GM06990 (cell line): ENCODE measurements at regions not wholly inside any gene's neighbourhood (a gene's known extent, or its start where the extent isn't known, plus 50 kb on each side); places are given as distances from the start of the nearest gene placed in this dataset.

ENCODE experiments used
- DNase-seq: peaks from one replicate; pipeline ENCODE4 v3.0.0-alpha.2; 2011; ENCODE audit not compliant: insufficient read length; ENCODE audit errors: extremely low read depth
- H3K27me3 ChIP-seq: replicated peaks from 2 replicates; pipeline ENCODE4 v1.6.0; 2011; ENCODE audit warnings: low read length; ENCODE audit not compliant: control insufficient read depth, insufficient read depth
- H3K36me3 ChIP-seq: 2 replicates; pipeline ENCODE4 v1.5.1; 2011; ENCODE audit warnings: low read length; ENCODE audit not compliant: control insufficient read depth, insufficient read depth
- H3K4me3 ChIP-seq: replicated peaks from 2 replicates; pipeline ENCODE4 v1.5.1; 2011; ENCODE audit warnings: low read depth, mild to moderate bottlenecking, control low read depth, low read length
- TF ChIP-seq, protein P1 (sequence below): IDR thresholded peaks from 2 replicates; pipeline ENCODE4 v1.5.1; 2011; ENCODE audit warnings: low read length, control low read depth, mild to moderate bottlenecking, inconsistent platforms; ENCODE audit not compliant: insufficient read depth, poor library complexity, severe bottlenecking

DNA sequence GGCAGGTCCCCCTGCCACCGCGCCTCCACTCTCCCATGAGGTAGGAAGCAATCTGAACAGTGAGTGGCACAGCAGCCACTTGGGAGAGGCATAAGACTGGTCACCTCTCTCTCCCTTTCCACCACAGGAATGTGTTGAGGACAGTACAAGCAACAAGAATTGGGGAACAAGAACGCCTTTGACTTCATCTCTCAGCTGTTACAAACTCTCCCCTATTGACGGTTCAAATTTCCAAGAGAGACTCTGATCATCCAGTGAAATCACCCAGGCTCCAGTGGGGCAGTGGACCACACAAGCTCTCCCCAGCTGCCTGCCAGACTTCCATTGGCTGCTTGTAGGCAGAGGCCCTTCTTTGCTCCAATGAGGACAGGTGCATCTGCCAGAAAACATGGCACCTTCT lies 249.9 kb upstream of the JUN start:
- no peak for DNase-seq
- Histone ChIP-seq H3K36me3 (no peaks in the 10 kb centered on the region), H3K4me3 (no peak overlapping the region), H3K27me3 (no peaks in the 10 kb centered on the region)
- TF ChIP-seq, protein P1, sequence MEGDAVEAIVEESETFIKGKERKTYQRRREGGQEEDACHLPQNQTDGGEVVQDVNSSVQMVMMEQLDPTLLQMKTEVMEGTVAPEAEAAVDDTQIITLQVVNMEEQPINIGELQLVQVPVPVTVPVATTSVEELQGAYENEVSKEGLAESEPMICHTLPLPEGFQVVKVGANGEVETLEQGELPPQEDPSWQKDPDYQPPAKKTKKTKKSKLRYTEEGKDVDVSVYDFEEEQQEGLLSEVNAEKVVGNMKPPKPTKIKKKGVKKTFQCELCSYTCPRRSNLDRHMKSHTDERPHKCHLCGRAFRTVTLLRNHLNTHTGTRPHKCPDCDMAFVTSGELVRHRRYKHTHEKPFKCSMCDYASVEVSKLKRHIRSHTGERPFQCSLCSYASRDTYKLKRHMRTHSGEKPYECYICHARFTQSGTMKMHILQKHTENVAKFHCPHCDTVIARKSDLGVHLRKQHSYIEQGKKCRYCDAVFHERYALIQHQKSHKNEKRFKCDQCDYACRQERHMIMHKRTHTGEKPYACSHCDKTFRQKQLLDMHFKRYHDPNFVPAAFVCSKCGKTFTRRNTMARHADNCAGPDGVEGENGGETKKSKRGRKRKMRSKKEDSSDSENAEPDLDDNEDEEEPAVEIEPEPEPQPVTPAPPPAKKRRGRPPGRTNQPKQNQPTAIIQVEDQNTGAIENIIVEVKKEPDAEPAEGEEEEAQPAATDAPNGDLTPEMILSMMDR, result no peak

DNA sequence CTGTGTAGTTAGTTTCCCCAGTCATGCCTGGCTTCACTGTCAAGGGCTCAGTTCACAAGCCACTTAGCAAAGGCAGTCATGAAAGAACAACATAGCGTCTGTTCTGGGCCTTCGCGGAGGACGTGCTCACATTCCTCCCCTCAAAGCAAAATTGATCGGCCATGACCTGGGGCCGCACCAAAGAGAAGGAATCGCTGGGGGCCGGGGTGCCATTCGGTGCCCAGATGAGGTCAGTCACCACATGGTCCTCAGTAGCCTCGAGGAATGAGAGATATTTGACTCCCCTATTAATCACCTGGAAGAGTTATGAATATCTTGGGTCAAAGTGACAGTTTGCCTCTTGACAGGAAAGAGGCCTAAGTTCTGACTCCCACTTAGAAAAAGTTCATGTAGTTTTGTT lies 251.1 kb upstream of the JUN start:
- Histone ChIP-seq H3K36me3 (no peaks in the 10 kb centered on the region), H3K27me3 (no peaks in the 10 kb centered on the region), H3K4me3 (no peak overlapping the region)
- TF ChIP-seq, protein P1, result no peak
- no peak for DNase-seq

DNA sequence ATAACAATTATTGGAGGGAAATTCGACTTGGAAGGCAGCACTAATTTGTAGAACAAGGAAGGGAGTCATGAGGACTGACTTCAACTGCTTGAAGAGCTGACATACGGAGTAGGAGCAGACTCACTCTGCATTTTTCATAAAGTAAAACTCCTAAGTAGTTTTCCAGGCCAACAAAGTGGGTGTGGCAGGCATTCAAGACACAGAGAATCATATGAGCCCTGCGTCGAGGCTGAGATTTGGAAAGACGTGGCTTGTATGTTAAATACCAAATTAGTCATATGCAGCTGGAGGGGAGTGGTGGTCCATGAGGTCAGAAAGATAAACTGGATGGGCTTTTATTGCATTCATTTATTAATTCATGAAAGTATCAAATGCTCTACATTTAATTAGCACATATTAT lies 255.7 kb upstream of the JUN start:
- Histone ChIP-seq H3K36me3 (no peaks in the 10 kb centered on the region), H3K27me3 (no peaks in the 10 kb centered on the region)
- TF ChIP-seq, protein P1, result no peak

DNA sequence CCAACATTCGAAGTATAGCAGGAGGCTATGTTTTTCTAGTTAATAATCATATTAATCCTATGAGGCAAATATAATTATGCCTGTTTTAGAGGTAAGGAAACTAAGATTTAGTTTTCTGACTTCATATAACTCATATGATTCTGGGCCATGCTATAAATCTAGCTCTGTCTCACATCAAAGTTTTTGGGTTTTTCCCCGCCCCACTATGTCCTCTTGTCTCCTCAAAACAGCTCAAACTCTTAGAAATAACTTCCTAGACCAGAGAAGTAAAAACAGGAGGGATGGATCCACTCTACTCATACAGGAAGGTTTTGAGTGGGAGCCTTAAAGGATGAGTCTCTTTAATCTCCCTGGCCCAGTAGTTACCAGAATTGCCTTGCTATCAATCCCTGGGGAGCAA lies 256.4 kb upstream of the FGGY start:
- Histone ChIP-seq H3K4me3 (no peak overlapping the region), H3K27me3 (no peaks in the 10 kb centered on the region), H3K36me3 (no peaks in the 10 kb centered on the region)
- DNase-seq, result no peak
- TF ChIP-seq, protein P1, result no peak

More for the DNA sequence above, 255.7 kb upstream of the JUN start:
- DNase-seq, result no peak
- H3K4me3 ChIP-seq, result no peak overlapping the region

DNA sequence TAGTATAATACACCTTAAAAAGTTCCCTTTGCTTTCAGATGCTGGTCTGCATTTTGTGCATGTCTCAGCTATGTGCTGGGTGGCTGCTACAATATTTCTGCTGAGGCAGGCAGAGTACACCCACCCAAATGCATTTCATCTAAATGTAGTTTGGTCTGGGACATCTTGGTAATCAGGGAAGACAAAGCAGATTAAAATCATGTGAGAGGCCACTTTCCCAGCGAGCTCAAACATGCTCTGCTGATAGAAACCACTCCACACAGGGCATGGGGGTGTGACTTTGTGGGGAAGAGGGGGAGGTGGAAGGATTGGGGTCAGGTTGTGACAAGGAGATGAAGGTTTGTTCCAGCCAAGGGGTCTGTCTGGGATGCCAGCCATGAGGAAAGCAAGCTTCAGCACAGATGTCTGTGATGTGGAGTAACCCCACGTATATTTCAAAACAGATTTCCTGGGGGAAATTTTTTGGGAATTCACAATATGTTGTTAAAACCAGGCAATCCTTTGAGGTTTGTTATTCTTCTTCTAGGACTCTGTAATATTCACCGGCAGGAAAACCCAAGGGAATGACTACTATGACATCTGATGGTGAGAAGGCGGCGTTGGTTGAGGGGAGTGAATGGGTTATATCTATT lies 255.1 kb upstream of the FGGY start:
- H3K4me3 ChIP-seq, result no peak overlapping the region
- no peak for DNase-seq
- TF ChIP-seq, protein P1, result no peak
- no peaks in the 10 kb centered on the region for H3K27me3 ChIP-seq
- no peaks in the 10 kb centered on the region for H3K36me3 ChIP-seq

DNA sequence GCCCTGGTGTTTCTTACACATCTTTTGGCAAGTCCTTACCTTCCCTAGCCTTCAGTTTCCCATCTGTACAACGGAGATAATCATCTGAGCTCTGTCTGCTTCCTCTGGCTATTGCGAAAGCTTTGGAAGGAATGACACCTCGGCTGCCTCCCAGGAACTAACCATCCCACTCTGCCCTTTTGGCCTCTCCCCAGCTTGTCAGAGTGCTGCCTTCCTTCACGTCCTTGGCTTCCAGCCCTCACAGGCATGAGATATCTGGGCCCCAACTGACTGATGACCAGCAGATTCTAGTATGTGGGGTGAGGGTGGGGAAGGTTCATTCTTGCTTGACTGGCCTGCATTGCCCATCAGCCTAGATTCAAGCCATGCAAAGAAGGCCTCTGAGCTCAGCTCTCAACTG lies 253.1 kb upstream of the FGGY start:
- Histone ChIP-seq H3K27me3 (no peaks in the 10 kb centered on the region), H3K4me3 (no peak overlapping the region)

More for the DNA sequence above, 253.1 kb upstream of the FGGY start:
- TF ChIP-seq, protein P1, result no peak
- no peaks in the 10 kb centered on the region for H3K36me3 ChIP-seq
- no peak for DNase-seq
